HEK293 (cell line): ENCODE measurements at regions not wholly inside any gene's neighbourhood (a gene's known extent, or its start where the extent isn't known, plus 50 kb on each side); places are given as distances from the start of the nearest gene placed in this dataset.

Experiments
- CTCF ChIA-PET: fragments of 350-600 bp; formaldehyde crosslinking; extraction: SDS; loops from one replicate; lab custom pipeline; 2021; ENCODE audit warnings: antibody characterized with exemption; lab: Yijun Ruan, JAX
- POLR2A ChIA-PET: fragments of 300-600 bp; formaldehyde crosslinking; extraction: SDS; loops from one replicate; lab custom pipeline; 2020; ENCODE audit warnings: antibody characterized with exemption, inconsistent platforms; lab: Yijun Ruan, JAX
- H3K27ac ChIP-seq: fragments of 200-500 bp; sonication (Bioruptor generic); 2 replicates; pipeline ENCODE4 v1.5.1; 2014; ENCODE audit warnings: low read depth, low read length, control low read depth, inconsistent platforms; ENCODE audit errors: extremely low read depth
- H3K36me3 ChIP-seq, 2 experiments: fragments of 200-500 bp in 1 of 2; sonication (Bioruptor generic) in 1 of 2; 1 replicate in 1 of 2; 2 replicates in 1 of 2; pipeline ENCODE4 v1.5.1; 2014 to 2017; ENCODE audit warnings: inconsistent platforms in 2 of 2, low read length in 2 of 2; ENCODE audit not compliant: control insufficient read depth in 2 of 2, insufficient read depth in 1 of 2
- H3K4me1 ChIP-seq: fragments of 200-500 bp; sonication (Bioruptor generic); 2 replicates; pipeline ENCODE4 v1.5.1; 2014; ENCODE audit warnings: mild to moderate bottlenecking, low read length, inconsistent platforms; ENCODE audit not compliant: control insufficient read depth, insufficient read depth
- H3K4me3 ChIP-seq: 2 replicates; pipeline ENCODE4 v1.5.1; 2011; ENCODE audit warnings: low read depth, mild to moderate bottlenecking, control low read depth, low read length, moderate library complexity
- H3K9me3 ChIP-seq: fragments of 200-500 bp; sonication (Bioruptor generic); 2 replicates; pipeline ENCODE4 v1.5.1; 2014; ENCODE audit warnings: low read depth, low read length, inconsistent platforms; ENCODE audit not compliant: control insufficient read depth, insufficient read depth
- BCL11A ChIP-seq: fragments of 450-650 bp; formaldehyde crosslinking; IDR thresholded peaks from 2 replicates; pipeline ENCODE4 v1.5.1; 2016; ENCODE audit warnings: low read depth, missing biosample characterization, missing genetic modification characterization
- GLI4 ChIP-seq: fragments of 450-650 bp; formaldehyde crosslinking; IDR thresholded peaks from 2 replicates; pipeline ENCODE4 v1.5.1; 2016; ENCODE audit warnings: missing biosample characterization, missing genetic modification characterization
- GLIS1 ChIP-seq: fragments of 450-650 bp; formaldehyde crosslinking; IDR thresholded peaks from 2 replicates; pipeline ENCODE4 v1.5.1; 2016; ENCODE audit warnings: missing biosample characterization, missing genetic modification characterization
- IKZF3 ChIP-seq: fragments of 450-650 bp; IDR thresholded peaks from 2 replicates; pipeline ENCODE4 v1.5.0; 2018; ENCODE audit warnings: missing biosample characterization, mild to moderate bottlenecking, missing genetic modification characterization, moderate library complexity
- KLF16 ChIP-seq: fragments of 450-650 bp; formaldehyde crosslinking; IDR thresholded peaks from 2 replicates; pipeline ENCODE4 v1.5.1; 2017; ENCODE audit warnings: missing biosample characterization, missing genetic modification characterization
- KLF7 ChIP-seq: fragments of 450-650 bp; formaldehyde crosslinking; IDR thresholded peaks from 2 replicates; pipeline ENCODE4 v1.5.1; 2016; ENCODE audit warnings: missing biosample characterization, missing genetic modification characterization, borderline replicate concordance
- PRDM1 ChIP-seq: fragments of 450-650 bp; formaldehyde crosslinking; IDR thresholded peaks from 2 replicates; pipeline ENCODE4; 2016; ENCODE audit warnings: missing biosample characterization, missing genetic modification characterization
- SCRT1 ChIP-seq: fragments of 450-650 bp; formaldehyde crosslinking; IDR thresholded peaks from 2 replicates; pipeline ENCODE4 v1.5.1; 2016; ENCODE audit warnings: missing biosample characterization, missing genetic modification characterization, borderline replicate concordance
- SETDB1 ChIP-seq: IDR thresholded peaks from one replicate; pipeline ENCODE4 v1.6.1; 2017; ENCODE audit warnings: mild to moderate bottlenecking, low read length, moderate library complexity, mixed read lengths; ENCODE audit not compliant: insufficient read length
- ZBTB17 ChIP-seq: fragments of 450-650 bp; formaldehyde crosslinking; IDR thresholded peaks from 2 replicates; pipeline ENCODE4 v1.5.1; 2016; ENCODE audit warnings: missing biosample characterization, missing genetic modification characterization
- ZFHX2 ChIP-seq: fragments of 450-650 bp; formaldehyde crosslinking; conservative IDR thresholded peaks from 2 replicates; pipeline ENCODE4 v1.5.1; 2016; ENCODE audit warnings: missing biosample characterization, missing genetic modification characterization
- ZFP69B ChIP-seq: fragments of 450-650 bp; formaldehyde crosslinking; IDR thresholded peaks from 2 replicates; pipeline ENCODE4 v1.5.1; 2016; ENCODE audit warnings: missing biosample characterization, missing genetic modification characterization
- ZNF146 ChIP-seq: fragments of 450-650 bp; formaldehyde crosslinking; IDR thresholded peaks from 2 replicates; pipeline ENCODE4 v1.5.1; 2016; ENCODE audit warnings: missing biosample characterization, missing genetic modification characterization
- ZNF155 ChIP-seq: fragments of 450-650 bp; formaldehyde crosslinking; IDR thresholded peaks from 2 replicates; pipeline ENCODE4 v1.5.1; 2016; ENCODE audit warnings: missing biosample characterization, missing genetic modification characterization
- ZNF174 ChIP-seq: fragments of 450-650 bp; formaldehyde crosslinking; IDR thresholded peaks from 2 replicates; pipeline ENCODE4 v1.5.0; 2017; ENCODE audit warnings: missing biosample characterization, mild to moderate bottlenecking, missing genetic modification characterization
- ZNF2 ChIP-seq: fragments of 450-650 bp; formaldehyde crosslinking; IDR thresholded peaks from 2 replicates; pipeline ENCODE4 v1.5.1; 2016; ENCODE audit warnings: missing biosample characterization, missing genetic modification characterization
- ZNF214 ChIP-seq: fragments of 450-650 bp; formaldehyde crosslinking; IDR thresholded peaks from 2 replicates; pipeline ENCODE4 v1.5.1; 2017; ENCODE audit warnings: missing biosample characterization, mild to moderate bottlenecking, missing genetic modification characterization, borderline replicate concordance
- ZNF221 ChIP-seq: fragments of 450-650 bp; formaldehyde crosslinking; IDR thresholded peaks from 2 replicates; pipeline ENCODE4 v1.5.1; 2017; ENCODE audit warnings: missing biosample characterization, missing genetic modification characterization, borderline replicate concordance
- ZNF223 ChIP-seq: fragments of 450-650 bp; formaldehyde crosslinking; IDR thresholded peaks from 2 replicates; pipeline ENCODE4 v1.5.1; 2016; ENCODE audit warnings: missing biosample characterization, missing genetic modification characterization
- ZNF341 ChIP-seq: fragments of 450-650 bp; formaldehyde crosslinking; IDR thresholded peaks from 2 replicates; pipeline ENCODE4; 2016; ENCODE audit warnings: low read depth, missing biosample characterization, missing genetic modification characterization
- ZNF404 ChIP-seq: fragments of 450-650 bp; formaldehyde crosslinking; IDR thresholded peaks from 2 replicates; pipeline ENCODE4 v1.5.1; 2017; ENCODE audit warnings: missing biosample characterization, missing genetic modification characterization
- ZNF423 ChIP-seq: fragments of 450-650 bp; formaldehyde crosslinking; IDR thresholded peaks from 2 replicates; pipeline ENCODE4 v1.5.1; 2016; ENCODE audit warnings: missing biosample characterization, missing genetic modification characterization
- ZNF544 ChIP-seq: fragments of 450-650 bp; formaldehyde crosslinking; IDR thresholded peaks from 2 replicates; pipeline ENCODE4 v1.5.0; 2017; ENCODE audit warnings: missing biosample characterization, missing genetic modification characterization
- ZNF561 ChIP-seq: fragments of 450-650 bp; IDR thresholded peaks from 2 replicates; pipeline ENCODE4 v1.5.1; 2018; ENCODE audit warnings: missing biosample characterization, missing genetic modification characterization, borderline replicate concordance
- ZNF621 ChIP-seq: fragments of 450-650 bp; formaldehyde crosslinking; IDR thresholded peaks from 2 replicates; pipeline ENCODE4 v1.5.1; 2017; ENCODE audit warnings: missing biosample characterization, missing genetic modification characterization
- ZNF654 ChIP-seq: fragments of 450-650 bp; formaldehyde crosslinking; IDR thresholded peaks from 2 replicates; pipeline ENCODE4 v1.5.1; 2016; ENCODE audit warnings: low read depth, missing biosample characterization, missing genetic modification characterization
- ZNF660 ChIP-seq: fragments of 450-650 bp; IDR thresholded peaks from 2 replicates; pipeline ENCODE4 v1.5.1; 2018; ENCODE audit warnings: missing biosample characterization, mild to moderate bottlenecking, missing genetic modification characterization
- ZNF776 ChIP-seq: fragments of 450-650 bp; formaldehyde crosslinking; IDR thresholded peaks from 2 replicates; pipeline ENCODE4 v1.5.0; 2017; ENCODE audit warnings: missing biosample characterization, missing genetic modification characterization, borderline replicate concordance
- ZNF830 ChIP-seq: fragments of 450-650 bp; IDR thresholded peaks from 2 replicates; pipeline ENCODE4 v1.5.0; 2018; ENCODE audit warnings: missing biosample characterization, missing genetic modification characterization, low read depth, mild to moderate bottlenecking, moderate library complexity
- ZSCAN16 ChIP-seq: fragments of 450-650 bp; formaldehyde crosslinking; IDR thresholded peaks from 2 replicates; pipeline ENCODE4 v1.5.1; 2016; ENCODE audit warnings: missing biosample characterization, missing genetic modification characterization
- TF ChIP-seq, protein P1 (sequence below): fragments of 450-650 bp; formaldehyde crosslinking; IDR thresholded peaks from 2 replicates; pipeline ENCODE4 v1.5.1; 2017; ENCODE audit warnings: missing biosample characterization, mild to moderate bottlenecking, missing genetic modification characterization, moderate library complexity
- TF ChIP-seq, protein P2 (sequence below): fragments of 450-650 bp; formaldehyde crosslinking; IDR thresholded peaks from 2 replicates; pipeline ENCODE4 v1.5.0; 2017; ENCODE audit warnings: missing biosample characterization, missing genetic modification characterization, borderline replicate concordance

DNA sequence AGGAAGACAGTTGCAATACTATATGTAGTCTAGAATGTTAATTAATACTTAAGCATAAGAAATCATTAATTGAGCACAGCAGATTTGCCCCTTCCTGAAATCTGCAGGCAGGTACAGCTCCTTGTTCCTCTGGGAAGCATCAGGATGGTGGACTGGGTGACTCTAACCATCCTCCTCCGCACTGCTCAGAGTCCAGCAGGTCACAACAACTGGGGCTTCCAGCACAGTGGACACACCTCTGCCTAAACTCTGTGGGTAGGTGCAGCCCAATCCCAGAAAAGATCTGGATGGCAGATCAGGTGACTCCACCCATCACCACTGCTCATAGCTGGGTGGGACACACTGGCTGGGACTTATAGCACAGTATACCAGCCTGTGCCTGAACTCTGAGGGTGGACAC is 189.9 kb upstream of the TMCO5A start (continued):
- no peak for TF ChIP-seq ZNF561 (tag by site-specific recombination)
- TF ChIP-seq KLF7: no peak
- no peak for TF ChIP-seq IKZF3 (tag by site-specific recombination)
- TF ChIP-seq ZSCAN16 (tag by site-specific recombination): no peak
- TF ChIP-seq, protein P1, sequence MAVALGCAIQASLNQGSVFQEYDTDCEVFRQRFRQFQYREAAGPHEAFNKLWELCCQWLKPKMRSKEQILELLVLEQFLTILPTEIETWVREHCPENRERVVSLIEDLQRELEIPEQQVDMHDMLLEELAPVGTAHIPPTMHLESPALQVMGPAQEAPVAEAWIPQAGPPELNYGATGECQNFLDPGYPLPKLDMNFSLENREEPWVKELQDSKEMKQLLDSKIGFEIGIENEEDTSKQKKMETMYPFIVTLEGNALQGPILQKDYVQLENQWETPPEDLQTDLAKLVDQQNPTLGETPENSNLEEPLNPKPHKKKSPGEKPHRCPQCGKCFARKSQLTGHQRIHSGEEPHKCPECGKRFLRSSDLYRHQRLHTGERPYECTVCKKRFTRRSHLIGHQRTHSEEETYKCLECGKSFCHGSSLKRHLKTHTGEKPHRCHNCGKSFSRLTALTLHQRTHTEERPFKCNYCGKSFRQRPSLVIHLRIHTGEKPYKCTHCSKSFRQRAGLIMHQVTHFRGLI (tag by site-specific recombination): no peak
- no peak for TF ChIP-seq ZFP69B (tag by site-specific recombination)
- TF ChIP-seq ZNF174 (tag by site-specific recombination): no peak
- no peak for TF ChIP-seq ZNF621 (tag by site-specific recombination)
- no peak for TF ChIP-seq ZNF221 (tag by site-specific recombination)
- no peak for TF ChIP-seq SETDB1
- TF ChIP-seq, all 188 proteins: peak for 0

DNA sequence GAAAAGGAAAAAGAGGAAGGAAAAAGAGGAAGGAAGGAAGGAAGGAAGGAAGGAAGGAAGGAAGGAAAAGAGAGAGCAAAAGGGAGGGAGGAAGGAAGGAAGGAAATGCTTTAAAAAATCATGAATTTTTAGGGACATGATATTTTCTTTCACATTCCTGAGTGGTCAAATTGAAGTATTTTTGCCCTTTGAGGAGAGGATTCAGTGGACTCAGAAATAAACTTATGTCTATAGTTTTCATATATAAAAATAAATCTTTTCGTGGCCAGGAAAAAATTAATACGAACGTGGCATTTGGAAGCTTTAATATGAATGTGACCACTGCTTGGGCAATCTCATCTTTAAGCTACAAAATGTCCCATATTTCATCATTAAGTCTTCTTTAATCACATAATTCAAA is 183.0 kb upstream of the TMCO5A start:
- Histone ChIP-seq H3K4me1 (no peaks in the 10 kb centered on the region), H3K9me3 (no peaks in the 10 kb centered on the region), H3K36me3 (no peaks in the 10 kb centered on the region), H3K27ac (no peak overlapping the region), H3K4me3 (no peak overlapping the region)
- CTCF ChIA-PET: no interaction called here
- TF ChIP-seq ZFHX2 (tag by site-specific recombination): no peak
- TF ChIP-seq ZNF404 (tag by site-specific recombination): no peak
- TF ChIP-seq ZNF2 (tag by site-specific recombination): no peak
- no peak for TF ChIP-seq ZNF776 (tag by site-specific recombination)
- TF ChIP-seq SCRT1 (tag by site-specific recombination): no peak
- TF ChIP-seq ZNF544 (tag by site-specific recombination): no peak
- POLR2A ChIA-PET: no interaction called here

DNA sequence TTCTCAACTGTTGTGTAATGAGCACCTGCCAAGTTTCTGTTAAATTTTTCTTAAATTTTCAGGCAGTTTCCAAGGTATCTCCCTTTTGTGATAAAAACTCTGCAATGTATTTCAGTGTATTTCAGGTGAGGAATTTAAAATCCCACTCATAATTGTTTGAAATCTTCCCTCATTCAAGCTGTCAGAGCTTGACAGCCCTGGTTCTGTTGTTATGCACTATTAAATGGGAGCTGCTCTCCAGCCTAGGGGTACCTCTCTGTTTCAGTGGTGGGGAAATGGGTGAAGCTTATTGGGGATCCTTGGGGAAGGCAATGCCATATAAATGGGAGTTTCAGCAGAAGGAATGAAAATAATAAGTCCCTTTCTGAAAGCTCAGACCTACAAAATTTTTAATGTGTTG is 178.0 kb upstream of the TMCO5A start:
- Histone ChIP-seq H3K4me3 (no peak overlapping the region), H3K27ac (no peak overlapping the region), H3K36me3 (no peaks in the 10 kb centered on the region), H3K4me1 (no peaks in the 10 kb centered on the region), H3K9me3 (no peaks in the 10 kb centered on the region)
- ChIA-PET POLR2A (no interaction called here), CTCF (interaction anchor here (1.1 kb wide), 1 partner anchor 9 kb away, joined by 4 read pairs; no protein-coding TSS in a partner anchor)
- no peak for TF ChIP-seq GLI4 (tag by site-specific recombination)
- no peak for TF ChIP-seq GLIS1 (tag by site-specific recombination)
- TF ChIP-seq BCL11A: no peak
- no peak for TF ChIP-seq ZNF830 (tag by site-specific recombination)
- TF ChIP-seq, protein P2, sequence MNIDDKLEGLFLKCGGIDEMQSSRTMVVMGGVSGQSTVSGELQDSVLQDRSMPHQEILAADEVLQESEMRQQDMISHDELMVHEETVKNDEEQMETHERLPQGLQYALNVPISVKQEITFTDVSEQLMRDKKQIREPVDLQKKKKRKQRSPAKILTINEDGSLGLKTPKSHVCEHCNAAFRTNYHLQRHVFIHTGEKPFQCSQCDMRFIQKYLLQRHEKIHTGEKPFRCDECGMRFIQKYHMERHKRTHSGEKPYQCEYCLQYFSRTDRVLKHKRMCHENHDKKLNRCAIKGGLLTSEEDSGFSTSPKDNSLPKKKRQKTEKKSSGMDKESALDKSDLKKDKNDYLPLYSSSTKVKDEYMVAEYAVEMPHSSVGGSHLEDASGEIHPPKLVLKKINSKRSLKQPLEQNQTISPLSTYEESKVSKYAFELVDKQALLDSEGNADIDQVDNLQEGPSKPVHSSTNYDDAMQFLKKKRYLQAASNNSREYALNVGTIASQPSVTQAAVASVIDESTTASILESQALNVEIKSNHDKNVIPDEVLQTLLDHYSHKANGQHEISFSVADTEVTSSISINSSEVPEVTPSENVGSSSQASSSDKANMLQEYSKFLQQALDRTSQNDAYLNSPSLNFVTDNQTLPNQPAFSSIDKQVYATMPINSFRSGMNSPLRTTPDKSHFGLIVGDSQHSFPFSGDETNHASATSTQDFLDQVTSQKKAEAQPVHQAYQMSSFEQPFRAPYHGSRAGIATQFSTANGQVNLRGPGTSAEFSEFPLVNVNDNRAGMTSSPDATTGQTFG: no peak
- no peak for TF ChIP-seq KLF16 (tag by site-specific recombination)
- no peak for TF ChIP-seq ZNF654 (tag by site-specific recombination)
- no peak for TF ChIP-seq ZNF223
- TF ChIP-seq ZNF155 (tag by site-specific recombination): no peak
- TF ChIP-seq ZNF341: no peak
- TF ChIP-seq PRDM1: no peak
- TF ChIP-seq ZBTB17 (tag by site-specific recombination): no peak
- no peak for TF ChIP-seq ZNF423
- TF ChIP-seq ZNF214: no peak
- TF ChIP-seq ZNF146 (tag by site-specific recombination): no peak
- TF ChIP-seq ZNF660 (tag by site-specific recombination): no peak
